ENCODE measurements at regions not wholly inside any gene's neighbourhood (a gene's known extent, or its start where the extent isn't known, plus 50 kb on each side); places are given as distances from the start of the nearest gene placed in this dataset.

DNA sequence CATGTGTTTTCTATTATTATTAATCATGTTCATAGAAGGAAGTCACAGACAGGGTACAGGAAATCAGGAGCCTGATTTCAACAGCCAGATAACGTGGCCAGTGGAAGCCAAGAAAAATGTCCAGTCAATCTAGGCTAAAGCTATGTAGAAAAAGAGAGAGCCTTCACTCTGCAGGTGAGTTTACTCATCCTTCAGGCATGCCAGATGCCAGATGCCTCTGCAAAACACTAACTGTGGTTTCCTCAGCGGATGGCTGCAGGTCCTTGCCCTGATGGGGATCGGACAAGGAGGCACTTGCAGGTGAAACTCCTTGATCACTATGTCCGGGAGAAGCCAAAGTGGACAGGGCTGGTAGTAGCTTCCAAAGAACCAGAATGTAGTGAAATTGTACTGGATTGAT, 962.3 kb upstream of the RAG2 start:
- ATAC-seq (no peak), DNase-seq (no peak)
- intact Hi-C loops (cut with DNase I): no loop called here
- Histone ChIP-seq H3K27ac (ENCODE audit: low read length) (no peak overlapping the region), H3K4me3 (ENCODE audit: low read length) (no peak overlapping the region), H3K27me3 (ENCODE audit: control insufficient read depth, insufficient read depth) (no peaks in the 10 kb centered on the region), H3K9me3 (ENCODE audit: control insufficient read depth, low read length) (no peaks in the 10 kb centered on the region), H3K4me1 (ENCODE audit: control insufficient read depth, insufficient read depth, low read length) (no peaks in the 10 kb centered on the region)
- whole genome bisulfite sequencing: 58% methylated on average over 4 of the region's 4 CpGs

GRCh38 chr11:37558619-37559210, 960.7 kb upstream of the RAG2 start:
- Histone ChIP-seq H3K4me1 (ENCODE audit: control insufficient read depth, insufficient read depth, low read length) (no peaks in the 10 kb centered on the region), H3K27ac (ENCODE audit: low read length) (no peak overlapping the region), H3K27me3 (ENCODE audit: control insufficient read depth, insufficient read depth) (no peaks in the 10 kb centered on the region), H3K9me3 (ENCODE audit: control insufficient read depth, low read length) (no peaks in the 10 kb centered on the region), H3K4me3 (ENCODE audit: low read length) (no peak overlapping the region)
- WGBS: 24% methylated on average over 1 of the region's 1 CpG
- no peak for ATAC-seq
- intact Hi-C loops (cut with DNase I): no loop called here
- DNase-seq: no peak

GRCh38 chr11:37557990-37558389, 960.0 kb upstream of the RAG2 start:
- intact Hi-C loops (cut with DNase I): no loop called here
- 42% methylated on average over 1 of the region's 1 CpG for WGBS

DNA sequence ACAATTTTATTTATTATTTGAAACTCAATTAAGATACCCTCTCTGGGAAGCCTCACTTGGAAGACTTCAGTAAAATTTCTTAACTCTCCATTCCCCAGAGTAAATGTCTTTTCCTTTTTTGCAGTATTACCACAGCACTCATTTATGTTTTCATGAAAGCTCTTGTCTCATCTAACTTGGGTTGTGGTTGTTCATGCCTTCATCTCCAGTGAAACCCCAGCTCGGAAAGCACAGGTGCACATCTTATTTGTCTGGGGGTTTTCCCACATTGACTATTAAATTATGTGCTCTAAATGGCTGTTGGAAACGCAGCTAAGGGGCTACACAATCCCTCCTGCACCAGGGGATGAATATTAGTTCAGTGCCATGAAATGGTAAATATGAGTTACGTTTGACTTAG, 954.2 kb upstream of the RAG2 start:
- Histone ChIP-seq H3K27ac (ENCODE audit: low read length) (no peak overlapping the region), H3K27me3 (ENCODE audit: control insufficient read depth, insufficient read depth) (no peaks in the 10 kb centered on the region), H3K4me3 (ENCODE audit: low read length) (no peak overlapping the region), H3K4me1 (ENCODE audit: control insufficient read depth, insufficient read depth, low read length) (no peaks in the 10 kb centered on the region), H3K9me3 (ENCODE audit: control insufficient read depth, low read length) (no peaks in the 10 kb centered on the region)
- WGBS: 81% methylated on average over 3 of the region's 3 CpGs
- DNase-seq (no peak), ATAC-seq (no peak)
- intact Hi-C loops (cut with DNase I): no loop called here

More at GRCh38 chr11:37557990-37558389, 960.0 kb upstream of the RAG2 start:
- Histone ChIP-seq H3K27me3 (ENCODE audit: control insufficient read depth, insufficient read depth) (no peaks in the 10 kb centered on the region), H3K4me1 (ENCODE audit: control insufficient read depth, insufficient read depth, low read length) (no peaks in the 10 kb centered on the region), H3K4me3 (ENCODE audit: low read length) (no peak overlapping the region), H3K9me3 (ENCODE audit: control insufficient read depth, low read length) (no peaks in the 10 kb centered on the region), H3K27ac (ENCODE audit: low read length) (no peak overlapping the region)
- ATAC-seq: no peak
- DNase-seq: no peak

DNA sequence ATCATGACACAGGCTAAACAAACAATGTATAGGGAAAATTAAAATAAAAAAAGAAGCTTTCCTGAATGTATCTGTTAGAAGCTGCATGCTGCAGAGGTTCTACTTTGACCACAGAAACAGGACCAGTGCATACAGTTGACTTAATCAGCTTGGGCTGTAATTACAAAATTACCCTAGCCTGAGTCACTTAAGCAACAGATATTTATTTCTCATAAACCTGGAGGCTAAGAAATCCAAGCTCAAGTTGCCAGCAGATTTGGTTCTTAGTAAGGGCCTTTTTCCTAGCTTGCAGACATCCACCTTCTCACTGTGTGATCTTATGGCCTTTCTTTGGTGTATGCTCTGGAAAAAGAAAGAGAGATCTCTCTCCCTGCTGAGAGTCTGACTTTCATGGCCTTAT, 946.5 kb upstream of the RAG2 start:
- Histone ChIP-seq H3K4me3 (ENCODE audit: low read length) (no peak overlapping the region), H3K9me3 (ENCODE audit: control insufficient read depth, low read length) (no peaks in the 10 kb centered on the region), H3K27me3 (ENCODE audit: control insufficient read depth, insufficient read depth) (no peaks in the 10 kb centered on the region), H3K4me1 (ENCODE audit: control insufficient read depth, insufficient read depth, low read length) (no peaks in the 10 kb centered on the region), H3K27ac (ENCODE audit: low read length) (no peak overlapping the region)
- ATAC-seq (no peak), DNase-seq (no peak)
- intact Hi-C loops (cut with DNase I): no loop called here

DNA sequence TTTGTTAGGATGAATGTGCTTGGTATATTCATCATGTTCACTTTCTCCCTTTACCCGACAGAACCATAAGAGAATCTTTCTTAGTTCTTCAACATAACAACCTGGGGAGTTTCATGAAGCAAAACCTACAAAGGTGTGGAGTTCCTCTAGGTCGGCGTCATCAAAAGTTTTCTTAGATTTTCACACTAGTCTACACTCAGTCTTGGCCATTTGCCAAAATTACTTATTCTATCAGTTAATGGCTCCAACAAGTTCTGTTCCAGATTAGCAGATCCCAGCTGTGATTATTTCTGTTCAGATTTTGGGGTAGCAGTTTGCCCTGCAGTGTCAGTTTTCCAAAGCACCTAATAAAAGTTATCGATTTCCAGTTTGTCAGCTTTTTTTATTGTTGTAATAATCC, 935.8 kb upstream of the RAG2 start:
- Histone ChIP-seq H3K27me3 (ENCODE audit: control insufficient read depth, insufficient read depth) (no peaks in the 10 kb centered on the region), H3K27ac (ENCODE audit: low read length) (no peak overlapping the region), H3K4me3 (ENCODE audit: low read length) (no peak overlapping the region), H3K9me3 (ENCODE audit: control insufficient read depth, low read length) (no peaks in the 10 kb centered on the region), H3K4me1 (ENCODE audit: control insufficient read depth, insufficient read depth, low read length) (no peaks in the 10 kb centered on the region)
- 91% methylated on average over 4 of the region's 4 CpGs for WGBS
- ATAC-seq (no peak), DNase-seq (no peak)
- intact Hi-C loops (cut with DNase I): no loop called here

GRCh38 chr11:37533087-37533486, 935.1 kb upstream of the RAG2 start:
- no peak overlapping the region for H3K27ac ChIP-seq (ENCODE audit: low read length)
- ATAC-seq (no peak), DNase-seq (no peak)
- WGBS: 84% methylated on average over 2 of the region's 2 CpGs
- H3K4me1 ChIP-seq (ENCODE audit: control insufficient read depth, insufficient read depth, low read length): no peaks in the 10 kb centered on the region
- H3K4me3 ChIP-seq (ENCODE audit: low read length): no peak overlapping the region
- intact Hi-C loops (cut with DNase I): no loop called here
- no peaks in the 10 kb centered on the region for H3K27me3 ChIP-seq (ENCODE audit: control insufficient read depth, insufficient read depth)
- H3K9me3 ChIP-seq (ENCODE audit: control insufficient read depth, low read length): no peaks in the 10 kb centered on the region

DNA sequence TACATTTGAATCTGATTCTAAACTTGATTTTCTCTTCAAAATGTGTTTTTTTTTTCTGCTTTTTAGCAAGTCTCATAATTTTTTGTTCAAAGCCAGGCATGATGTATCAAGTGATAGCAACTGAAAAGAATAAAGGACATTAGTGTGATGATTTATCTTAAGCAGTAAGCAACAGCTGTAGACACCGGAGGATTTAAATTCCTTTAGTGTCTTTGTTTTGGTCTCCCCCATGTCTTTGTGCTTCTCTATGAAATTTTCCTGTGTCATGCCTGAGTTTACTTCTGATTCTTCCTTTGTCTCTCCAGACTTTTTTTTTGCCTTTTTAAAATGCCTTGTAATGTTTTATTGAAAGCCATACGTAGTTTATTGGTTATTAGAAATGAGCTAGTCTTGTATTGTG, 934.2 kb upstream of the RAG2 start:
- Histone ChIP-seq H3K9me3 (ENCODE audit: control insufficient read depth, low read length) (no peaks in the 10 kb centered on the region), H3K4me3 (ENCODE audit: low read length) (no peak overlapping the region), H3K27ac (ENCODE audit: low read length) (no peak overlapping the region), H3K4me1 (ENCODE audit: control insufficient read depth, insufficient read depth, low read length) (no peaks in the 10 kb centered on the region), H3K27me3 (ENCODE audit: control insufficient read depth, insufficient read depth) (no peaks in the 10 kb centered on the region)
- no peak for DNase-seq
- no peak for ATAC-seq
- WGBS: 64% methylated on average over 2 of the region's 2 CpGs
- intact Hi-C loops (cut with DNase I): no loop called here

DNA sequence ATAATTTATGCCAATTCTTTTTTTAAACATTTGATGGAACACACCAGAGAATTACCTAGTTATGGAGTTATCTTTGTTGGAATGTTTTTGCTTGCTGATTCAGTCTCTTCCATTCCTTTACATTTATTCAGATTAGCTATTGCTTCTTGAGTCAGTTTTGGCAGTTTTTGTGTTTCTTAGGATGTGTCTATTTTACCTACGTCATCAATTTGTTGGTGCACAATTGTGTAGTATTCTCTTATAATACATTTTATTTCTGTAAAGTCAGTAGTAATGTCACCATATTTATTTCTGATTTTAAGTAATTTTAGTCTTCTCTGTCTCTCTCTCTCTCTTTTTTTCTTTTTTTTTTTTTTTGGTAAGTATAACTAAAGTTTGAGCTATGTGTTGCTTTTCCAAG, 929.5 kb upstream of the RAG2 start:
- Histone ChIP-seq H3K27ac (ENCODE audit: low read length) (no peak overlapping the region), H3K4me1 (ENCODE audit: control insufficient read depth, insufficient read depth, low read length) (no peaks in the 10 kb centered on the region), H3K9me3 (ENCODE audit: control insufficient read depth, low read length) (no peaks in the 10 kb centered on the region), H3K4me3 (ENCODE audit: low read length) (no peak overlapping the region), H3K27me3 (ENCODE audit: control insufficient read depth, insufficient read depth) (no peaks in the 10 kb centered on the region)
- intact Hi-C loops (cut with DNase I): no loop called here
- no peak for DNase-seq
- ATAC-seq: no peak
- 91% methylated on average over 1 of the region's 1 CpG for WGBS

- DNase-seq (no peak), ATAC-seq (no peak)
- Histone ChIP-seq H3K4me3 (ENCODE audit: low read length) (no peak overlapping the region), H3K4me1 (ENCODE audit: control insufficient read depth, insufficient read depth, low read length) (no peaks in the 10 kb centered on the region), H3K27me3 (ENCODE audit: control insufficient read depth, insufficient read depth) (no peaks in the 10 kb centered on the region), H3K27ac (ENCODE audit: low read length) (no peak overlapping the region), H3K9me3 (ENCODE audit: control insufficient read depth, low read length) (no peaks in the 10 kb centered on the region)
- intact Hi-C loops (cut with DNase I): no loop called here
Observed at GRCh38 chr11:37525336-37525735, 927.3 kb upstream of the RAG2 start.

DNA sequence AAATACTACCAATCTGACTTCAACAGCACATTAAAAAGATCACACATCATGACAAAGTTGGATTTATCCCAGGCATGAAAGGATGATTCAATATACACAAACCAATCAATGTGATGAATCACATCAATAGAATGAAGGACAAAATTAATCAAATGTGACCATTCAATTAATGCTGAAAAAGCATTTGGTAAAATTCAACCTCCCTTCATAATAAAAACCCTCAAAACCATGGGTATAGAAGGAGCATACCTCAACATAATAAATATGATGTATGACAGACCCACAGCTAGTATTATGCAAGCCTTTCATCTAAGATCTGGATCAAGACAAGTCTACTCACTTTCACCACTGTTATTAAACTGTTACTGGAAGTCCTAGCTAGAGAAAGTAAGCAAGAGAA, 921.7 kb upstream of the RAG2 start:
- Histone ChIP-seq H3K27ac (ENCODE audit: low read length) (no peak overlapping the region), H3K27me3 (ENCODE audit: control insufficient read depth, insufficient read depth) (no peaks in the 10 kb centered on the region), H3K4me1 (ENCODE audit: control insufficient read depth, insufficient read depth, low read length) (no peaks in the 10 kb centered on the region), H3K4me3 (ENCODE audit: low read length) (no peak overlapping the region), H3K9me3 (ENCODE audit: control insufficient read depth, low read length) (no peaks in the 10 kb centered on the region)
- DNase-seq (no peak), ATAC-seq (no peak)
- intact Hi-C loops (cut with DNase I): no loop called here

- ATAC-seq: no peak
- intact Hi-C loops (cut with DNase I): no loop called here
- H3K9me3 ChIP-seq (ENCODE audit: control insufficient read depth, low read length): no peaks in the 10 kb centered on the region
- no peak for DNase-seq
- WGBS: 82% methylated on average over 1 of the region's 1 CpG
- no peak overlapping the region for H3K27ac ChIP-seq (ENCODE audit: low read length)
- H3K4me1 ChIP-seq (ENCODE audit: control insufficient read depth, insufficient read depth, low read length): no peaks in the 10 kb centered on the region
- H3K27me3 ChIP-seq (ENCODE audit: control insufficient read depth, insufficient read depth): no peaks in the 10 kb centered on the region
- H3K4me3 ChIP-seq (ENCODE audit: low read length): no peak overlapping the region
Observed at GRCh38 chr11:37512156-37512780, 914.2 kb upstream of the RAG2 start.
